ENCODE measurements at regions not wholly inside any gene's neighbourhood (a gene's known extent, or its start where the extent isn't known, plus 50 kb on each side); places are given as distances from the start of the nearest gene placed in this dataset.
"Not testable (repeated sequence)": the region's sequence is repeated elsewhere in the genome, so short reads cannot be mapped to it uniquely, and the experiment has no call there.

GRCh38 chr4:86472377-86473019, 112.6 kb upstream of the MAPK10 start:
- no peak overlapping the region for H3K27ac ChIP-seq
- no peak for DNase-seq (ENCODE audit: low read depth, low spot score)

- not testable (repeated sequence) for H3K27ac ChIP-seq; DNase-seq (ENCODE audit: low read depth, low spot score)
Measured at GRCh38 chr4:86478151-86478550, 116.0 kb upstream of the PTPN13 start.

- DNase-seq (ENCODE audit: low read depth, low spot score) = no peak
- no peak overlapping the region for H3K27ac ChIP-seq
Measured at GRCh38 chr4:86481440-86481839, 112.7 kb upstream of the PTPN13 start.

- no peak for DNase-seq (ENCODE audit: low read depth, low spot score)
- H3K27ac ChIP-seq = no peak overlapping the region
Measured at GRCh38 chr4:86482306-86483172, 111.6 kb upstream of the PTPN13 start.

- DNase-seq (ENCODE audit: low read depth, low spot score) = no peak
- no peak overlapping the region for H3K27ac ChIP-seq
Measured at GRCh38 chr4:86483173-86483490, 111.0 kb upstream of the PTPN13 start.

- no peak overlapping the region for H3K27ac ChIP-seq
Measured at GRCh38 chr4:86483773-86484172, 110.3 kb upstream of the PTPN13 start.

GRCh38 chr4:86484241-86484640, 109.9 kb upstream of the PTPN13 start:
- H3K27ac ChIP-seq = no peak overlapping the region
- DNase-seq (ENCODE audit: low read depth, low spot score) = no peak

More at GRCh38 chr4:86483773-86484172, 110.3 kb upstream of the PTPN13 start:
- no peak for DNase-seq (ENCODE audit: low read depth, low spot score)

- DNase-seq (ENCODE audit: low read depth, low spot score) = no peak
- no peak overlapping the region for H3K27ac ChIP-seq
Measured at GRCh38 chr4:86487738-86488348, 106.3 kb upstream of the PTPN13 start.

- no peak overlapping the region for H3K27ac ChIP-seq
- DNase-seq (ENCODE audit: low read depth, low spot score) = no peak
Measured at GRCh38 chr4:86493460-86493859, 100.7 kb upstream of the PTPN13 start.

- DNase-seq (ENCODE audit: low read depth, low spot score) = no peak
Measured at GRCh38 chr4:86496094-86497080, 97.7 kb upstream of the PTPN13 start.

GRCh38 chr4:86497131-86497530, 97.0 kb upstream of the PTPN13 start:
- DNase-seq (ENCODE audit: low read depth, low spot score) = no peak
- peak overlapping the region; percentile 76 for H3K27ac ChIP-seq

More at GRCh38 chr4:86496094-86497080, 97.7 kb upstream of the PTPN13 start:
- peak overlapping the region; percentile 76 for H3K27ac ChIP-seq

GRCh38 chr4:86497980-86498862, 95.9 kb upstream of the PTPN13 start:
- peak overlapping the region; percentile 76 for H3K27ac ChIP-seq

GRCh38 chr4:86498863-86499166, 95.3 kb upstream of the PTPN13 start:
- DNase-seq (ENCODE audit: low read depth, low spot score) = no peak

More at GRCh38 chr4:86497980-86498862, 95.9 kb upstream of the PTPN13 start:
- DNase-seq (ENCODE audit: low read depth, low spot score) = no peak

GRCh38 chr4:86500527-86500926, 93.6 kb upstream of the PTPN13 start:
- no peak overlapping the region for H3K27ac ChIP-seq
- no peak for DNase-seq (ENCODE audit: low read depth, low spot score)

More at GRCh38 chr4:86498863-86499166, 95.3 kb upstream of the PTPN13 start:
- H3K27ac ChIP-seq = no peak overlapping the region

GRCh38 chr4:86502081-86502480, 92.0 kb upstream of the PTPN13 start:
- DNase-seq (ENCODE audit: low read depth, low spot score) = no peak
- H3K27ac ChIP-seq = no peak overlapping the region

- H3K27ac ChIP-seq = no peak overlapping the region
- DNase-seq (ENCODE audit: low read depth, low spot score) = no peak
Measured at GRCh38 chr4:86506591-86506990, 87.5 kb upstream of the PTPN13 start.

- no peak for DNase-seq (ENCODE audit: low read depth, low spot score)
Measured at GRCh38 chr4:86508436-86508835, 85.7 kb upstream of the PTPN13 start.

GRCh38 chr4:86511590-86511989, 82.5 kb upstream of the PTPN13 start:
- no peak overlapping the region for H3K27ac ChIP-seq
- DNase-seq (ENCODE audit: low read depth, low spot score) = no peak

More at GRCh38 chr4:86508436-86508835, 85.7 kb upstream of the PTPN13 start:
- peak overlapping the region; percentile 55 for H3K27ac ChIP-seq

GRCh38 chr4:86512631-86513030, 81.5 kb upstream of the PTPN13 start:
- peak overlapping the region; percentile 70 for H3K27ac ChIP-seq
- no peak for DNase-seq (ENCODE audit: low read depth, low spot score)

Measured in epithelial cell of prostate (primary cell).